C4-2B (cell line): ENCODE measurements at regions not wholly inside any gene's neighbourhood (a gene's known extent, or its start where the extent isn't known, plus 50 kb on each side); places are given as distances from the start of the nearest gene placed in this dataset.

ENCODE experiments used
- H3K27ac ChIP-seq: fragments of 450-650 bp; 2 replicates; pipeline ENCODE4 v1.5.1; 2017
- CTCF ChIP-seq: fragments of 450-650 bp; conservative IDR thresholded peaks from 2 replicates; pipeline ENCODE4 v1.5.1; 2017; ENCODE audit warnings: mild to moderate bottlenecking
- ZFX ChIP-seq: fragments of 450-650 bp; IDR thresholded peaks from 2 replicates; pipeline ENCODE4 v1.6.1; 2017

- H3K27ac ChIP-seq = no peak overlapping the region
- TF ChIP-seq CTCF (no peak), ZFX (no peak)
Measured at GRCh38 chr2:133967326-133967725, 286.5 kb upstream of the MGAT5 start.

GRCh38 chr2:133968446-133968845 is 285.4 kb upstream of the MGAT5 start:
- H3K27ac ChIP-seq = no peak overlapping the region
- TF ChIP-seq ZFX = no peak
- no peak for TF ChIP-seq CTCF

- H3K27ac ChIP-seq = no peak overlapping the region
- TF ChIP-seq CTCF (no peak), ZFX (no peak)
Measured at GRCh38 chr2:133970641-133971040, 283.2 kb upstream of the MGAT5 start.

- TF ChIP-seq ZFX (no peak), CTCF (no peak)
- no peak overlapping the region for H3K27ac ChIP-seq
Measured at GRCh38 chr2:133972297-133972696, 281.6 kb upstream of the MGAT5 start.

- TF ChIP-seq ZFX (no peak), CTCF (no peak)
- H3K27ac ChIP-seq = no peak overlapping the region
Measured at GRCh38 chr2:133972786-133973185, 281.1 kb upstream of the MGAT5 start.

GRCh38 chr2:133974353-133974752 is 279.5 kb upstream of the MGAT5 start:
- TF ChIP-seq ZFX (no peak), CTCF (no peak)
- no peak overlapping the region for H3K27ac ChIP-seq

GRCh38 chr2:133975135-133975534 is 278.7 kb upstream of the MGAT5 start:
- H3K27ac ChIP-seq = no peak overlapping the region
- TF ChIP-seq CTCF = no peak
- no peak for TF ChIP-seq ZFX
